Omental fat pad (tissue), 3 donors: ENCODE measurements at regions not wholly inside any gene's neighbourhood (a gene's known extent, or its start where the extent isn't known, plus 50 kb on each side); places are given as distances from the start of the nearest gene placed in this dataset.

Experiments
- ATAC-seq: fragments of 150-250 bp; one replicate; pipeline ENCODE4 v1.9.1; 2016; ENCODE audit warnings: mild to moderate bottlenecking, moderate library complexity; ENCODE audit not compliant: low FRiP score
- DNase-seq: peaks from one replicate; pipeline ENCODE4 v3.0.0-alpha.2; 2019; ENCODE audit warnings: low spot score
- TF ChIP-seq, protein P1 (sequence below), 3 donors: fragments of 450-650 bp; IDR thresholded peaks; one replicate each; pipeline ENCODE4 v1.5.1; 2016 to 2017; ENCODE audit warnings: antibody characterized with exemption in 3 of 3, mild to moderate bottlenecking in 3 of 3, moderate library complexity in 2 of 3

DNA sequence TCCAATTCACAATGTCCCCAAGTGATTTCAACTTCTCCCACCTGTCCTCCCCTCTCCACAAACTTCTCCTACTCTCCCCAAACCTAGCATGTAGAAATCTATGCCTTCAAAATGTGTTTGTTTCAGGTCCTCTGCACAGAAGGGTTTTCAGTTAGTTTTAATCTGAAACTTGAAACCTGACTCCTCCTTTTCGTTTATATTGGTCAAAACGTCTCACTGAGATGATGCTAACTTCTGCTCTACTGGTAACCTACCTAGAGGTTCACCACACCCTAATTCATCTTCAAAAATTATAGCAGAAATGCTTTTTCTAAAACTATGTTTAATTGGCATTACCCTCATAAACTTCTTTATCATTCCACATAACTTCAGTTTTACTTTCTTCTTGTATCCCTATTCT is 401.8 kb upstream of the ADAMTS16 start:
- ATAC-seq, result no peak
- DNase-seq, result no peak
- TF ChIP-seq, protein P1, sequence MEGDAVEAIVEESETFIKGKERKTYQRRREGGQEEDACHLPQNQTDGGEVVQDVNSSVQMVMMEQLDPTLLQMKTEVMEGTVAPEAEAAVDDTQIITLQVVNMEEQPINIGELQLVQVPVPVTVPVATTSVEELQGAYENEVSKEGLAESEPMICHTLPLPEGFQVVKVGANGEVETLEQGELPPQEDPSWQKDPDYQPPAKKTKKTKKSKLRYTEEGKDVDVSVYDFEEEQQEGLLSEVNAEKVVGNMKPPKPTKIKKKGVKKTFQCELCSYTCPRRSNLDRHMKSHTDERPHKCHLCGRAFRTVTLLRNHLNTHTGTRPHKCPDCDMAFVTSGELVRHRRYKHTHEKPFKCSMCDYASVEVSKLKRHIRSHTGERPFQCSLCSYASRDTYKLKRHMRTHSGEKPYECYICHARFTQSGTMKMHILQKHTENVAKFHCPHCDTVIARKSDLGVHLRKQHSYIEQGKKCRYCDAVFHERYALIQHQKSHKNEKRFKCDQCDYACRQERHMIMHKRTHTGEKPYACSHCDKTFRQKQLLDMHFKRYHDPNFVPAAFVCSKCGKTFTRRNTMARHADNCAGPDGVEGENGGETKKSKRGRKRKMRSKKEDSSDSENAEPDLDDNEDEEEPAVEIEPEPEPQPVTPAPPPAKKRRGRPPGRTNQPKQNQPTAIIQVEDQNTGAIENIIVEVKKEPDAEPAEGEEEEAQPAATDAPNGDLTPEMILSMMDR (IDR thresholded peaks at IDR 0.05), result no peak

DNA sequence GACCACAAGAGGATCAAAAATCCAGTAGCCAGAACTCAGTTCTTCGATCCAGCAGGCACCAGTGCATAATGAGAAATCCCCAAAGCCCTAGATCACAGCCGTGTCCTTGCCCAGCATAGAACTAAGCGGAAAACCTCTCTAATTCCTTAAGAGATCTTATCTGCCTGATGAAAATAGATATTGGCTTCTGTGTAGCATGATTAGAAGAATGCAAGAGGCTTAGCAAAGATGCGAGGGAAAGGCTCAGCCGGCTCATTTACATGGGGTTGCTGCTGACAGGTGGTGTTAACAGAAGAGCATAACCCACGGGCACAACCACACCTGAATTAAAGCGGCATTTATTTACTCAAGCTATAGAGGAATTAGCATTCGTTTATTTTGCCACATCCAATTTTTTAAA is 400.0 kb upstream of the ADAMTS16 start:
- ATAC-seq (no peak), DNase-seq (no peak)
- TF ChIP-seq, protein P1 (IDR thresholded peaks at IDR 0.05), result no peak

DNA sequence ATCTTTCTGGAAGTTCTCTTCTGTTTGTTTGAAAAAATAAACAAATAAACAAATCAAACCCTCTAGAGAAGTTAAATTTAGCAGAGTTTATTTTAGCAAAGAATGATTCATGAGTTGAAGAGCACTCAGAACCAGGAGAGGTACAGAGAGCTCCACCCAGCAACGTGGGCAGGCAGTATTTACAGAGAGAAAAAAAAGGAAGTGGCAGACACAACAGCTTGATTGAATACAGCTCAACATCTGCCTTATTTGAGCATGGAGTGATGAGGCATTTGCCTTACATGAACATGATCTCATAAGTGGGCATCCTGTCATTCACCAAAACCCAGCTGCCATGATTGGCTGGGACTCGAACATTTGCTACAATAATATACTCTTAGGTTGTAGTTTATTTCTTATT is 381.6 kb upstream of the ADAMTS16 start:
- TF ChIP-seq, protein P1 (IDR thresholded peaks at IDR 0.05), result no peak
- DNase-seq (no peak), ATAC-seq (no peak)

DNA sequence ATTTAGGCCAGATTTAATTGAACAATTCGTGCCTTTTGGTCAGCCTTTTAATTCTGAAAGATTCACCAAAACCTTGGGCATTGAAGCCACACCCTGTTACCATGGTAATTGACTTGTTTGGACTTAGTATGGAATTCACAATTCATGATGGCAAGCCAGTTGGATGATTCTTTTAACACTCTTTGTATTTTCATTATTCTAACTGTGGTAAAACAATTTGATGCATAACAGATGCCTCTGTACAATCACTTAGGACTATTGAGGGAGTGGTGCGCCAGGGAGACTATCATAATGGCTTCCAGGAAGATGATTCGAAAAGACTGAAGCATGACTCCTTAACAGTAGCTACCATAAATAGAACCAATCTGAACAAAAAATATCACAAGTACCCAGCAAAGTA is 381.1 kb upstream of the ADAMTS16 start:
- DNase-seq (no peak), ATAC-seq (no peak)
- TF ChIP-seq, protein P1 (IDR thresholded peaks at IDR 0.05), result no peak

DNA sequence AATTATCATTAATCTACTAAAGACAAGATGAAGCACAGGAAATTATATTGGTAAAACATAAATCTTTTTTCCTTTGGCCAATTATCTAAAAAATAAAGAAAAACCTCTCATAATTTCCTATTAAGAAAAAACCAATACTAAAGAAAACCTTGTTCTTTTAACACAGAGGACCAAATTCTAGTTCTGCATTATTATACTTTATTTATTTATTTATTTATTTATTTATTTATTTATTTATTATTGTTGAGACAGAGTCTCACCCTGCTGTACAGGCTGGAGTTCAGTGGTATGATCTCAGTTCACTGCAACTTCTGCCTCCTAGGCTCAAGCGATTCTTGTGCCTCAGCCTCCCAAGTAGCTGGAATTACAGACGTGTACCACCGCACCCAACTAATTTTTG is 377.8 kb upstream of the ADAMTS16 start:
- DNase-seq (no peak), ATAC-seq (no peak)
- TF ChIP-seq, protein P1 (IDR thresholded peaks at IDR 0.05), result no peak

DNA sequence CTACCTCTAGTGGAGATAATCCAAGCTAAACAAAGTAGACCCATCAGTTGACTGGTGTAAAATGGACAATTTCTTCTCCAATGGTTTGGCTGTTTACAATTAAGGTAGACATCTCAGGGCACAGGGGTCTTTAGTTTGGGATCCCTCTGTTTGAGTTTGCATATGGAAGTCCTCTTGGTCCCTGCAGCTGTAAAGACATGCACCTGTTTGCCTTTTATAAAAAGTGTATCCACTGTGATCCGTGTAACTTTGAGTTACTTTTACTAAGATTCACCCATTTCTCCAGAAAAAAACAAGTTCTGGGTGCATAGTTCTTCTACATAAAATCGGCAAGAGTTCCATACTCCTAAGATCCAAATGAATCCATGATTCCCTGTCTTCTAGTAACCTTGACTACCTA is 374.7 kb upstream of the ADAMTS16 start:
- no peak for ATAC-seq
- TF ChIP-seq, protein P1 (IDR thresholded peaks at IDR 0.05), result no peak
- no peak for DNase-seq

DNA sequence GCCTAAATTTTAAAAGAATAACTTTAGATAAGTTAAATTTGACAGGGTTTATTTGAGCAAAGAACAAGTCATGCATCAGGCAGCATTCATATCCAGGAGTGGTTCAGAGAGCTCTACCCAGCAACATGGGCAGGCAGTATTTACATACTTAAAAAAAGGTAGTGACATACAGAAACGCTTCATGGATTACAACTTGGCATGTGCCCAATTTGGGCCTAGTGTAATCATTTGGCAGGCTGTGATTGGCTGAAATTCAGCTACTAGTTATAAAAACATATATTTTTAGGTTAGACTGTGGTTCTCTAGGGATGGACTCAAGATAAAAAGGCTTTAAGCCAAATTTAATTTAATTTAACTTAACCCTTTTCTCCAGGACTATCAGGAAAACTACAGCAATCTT is 374.0 kb upstream of the ADAMTS16 start:
- DNase-seq (no peak), ATAC-seq (no peak)
- TF ChIP-seq, protein P1 (IDR thresholded peaks at IDR 0.05), result no peak
